GM12878 (cell line): ENCODE measurements at regions not wholly inside any gene's neighbourhood (a gene's known extent, or its start where the extent isn't known, plus 50 kb on each side); places are given as distances from the start of the nearest gene placed in this dataset.

Source experiments
- ATAC-seq: fragments of 200-7000 bp; cut with Tn5 transposase; 3 replicates; pipeline ENCODE4 v1.9.1; 2020; ENCODE audit warnings: mild to moderate bottlenecking, moderate library complexity
- BruUV-seq: library from RNA; stranded (reverse); fragments of 400-500 nt; replicated peaks from 2 replicates; lab custom pipeline; 2021; lab: Mats Ljungman, UMichigan
- CTCF ChIA-PET: fragments of 300-600 bp; sonication (Branson Sonifier 250); formaldehyde crosslinking; extraction: SDS; loops from one replicate; lab custom pipeline; 2021; ENCODE audit warnings: inconsistent platforms; lab: Yijun Ruan, JAX
- POLR2A ChIA-PET: fragments of 350-600 bp; formaldehyde crosslinking; extraction: SDS; loops from one replicate; lab custom pipeline; 2021; ENCODE audit warnings: inconsistent platforms; lab: Charles Lee
- RAD21 ChIA-PET: fragments of 300-600 bp; sonication (Branson Sonifier 250); formaldehyde crosslinking; loops from one replicate; lab custom pipeline; 2023; ENCODE audit warnings: antibody characterized with exemption; ENCODE audit not compliant: unreplicated experiment; lab: Charles Lee
- SMC1A ChIA-PET: fragments of 300-600 bp; sonication (Branson Sonifier 250); formaldehyde crosslinking; loops from one replicate; lab custom pipeline; 2023; ENCODE audit not compliant: unreplicated experiment, uncharacterized antibody; lab: Charles Lee
- DNase-seq: peaks from one replicate; pipeline ENCODE4 v3.0.0-alpha.2; 2011; ENCODE audit warnings: low read depth, low spot score
- FAIRE-seq: peaks from 3 replicates; lab custom pipeline; 2011; peaks lifted over from hg19 to GRCh38; lab: Jason Lieb, UNC
- H2AFZ ChIP-seq: 2 replicates; pipeline ENCODE4 v1.6.0; 2011; ENCODE audit warnings: low read depth, low read length, control low read depth; ENCODE audit not compliant: control insufficient read depth
- H3K27ac ChIP-seq: 2 replicates; pipeline ENCODE4 v1.5.1; 2011; ENCODE audit warnings: control low read depth; ENCODE audit not compliant: control insufficient read depth, insufficient read depth
- H3K27me3 ChIP-seq, 2 experiments: replicated peaks in 1 of 2; 2 replicates each; pipeline versions ENCODE4 v1.6.0 to v1.6.1; 2011; ENCODE audit warnings: low read length in 1 of 2; ENCODE audit not compliant: control insufficient read depth in 2 of 2, insufficient read depth in 2 of 2
- H3K36me3 ChIP-seq, 2 experiments: 2 replicates each; pipeline ENCODE4 v1.5.1; 2011; ENCODE audit warnings: low read length in 1 of 2; ENCODE audit not compliant: control insufficient read depth in 2 of 2, insufficient read depth in 2 of 2
- H3K4me1 ChIP-seq: 2 replicates; pipeline ENCODE4 v1.6.1; 2011; ENCODE audit warnings: mild to moderate bottlenecking, low read length, moderate library complexity, mixed read lengths; ENCODE audit not compliant: control insufficient read depth, insufficient read depth
- H3K4me2 ChIP-seq: 2 replicates; pipeline ENCODE4 v1.6.0; 2011; ENCODE audit warnings: control low read depth; ENCODE audit not compliant: control insufficient read depth, insufficient read depth
- H3K4me3 ChIP-seq: fragments of 200-600 bp; sonication (generic); 2 replicates; pipeline ENCODE4 v1.5.1; 2016
- H3K79me2 ChIP-seq: 2 replicates; pipeline ENCODE4 v1.6.0; 2011; ENCODE audit warnings: low read length; ENCODE audit not compliant: control insufficient read depth, insufficient read depth
- H3K9ac ChIP-seq: 2 replicates; pipeline ENCODE4 v1.8.0; 2011; ENCODE audit warnings: low read length, control low read depth, mixed read lengths; ENCODE audit not compliant: control insufficient read depth, insufficient read depth
- H3K9me3 ChIP-seq: replicated peaks from 3 replicates; pipeline ENCODE4 v1.5.1; 2011; ENCODE audit warnings: mild to moderate bottlenecking, low read length; ENCODE audit not compliant: control insufficient read depth, insufficient read depth
- H4K20me1 ChIP-seq: 2 replicates; pipeline ENCODE4 v1.6.0; 2011; ENCODE audit not compliant: control insufficient read depth, insufficient read depth
- ATF7 ChIP-seq: fragments of 450-650 bp; IDR thresholded peaks from 2 replicates; pipeline ENCODE4 v1.6.1; 2016; ENCODE audit warnings: low read depth, mild to moderate bottlenecking
- EGR1 ChIP-seq, 2 experiments: IDR thresholded peaks; 1 replicate in 1 of 2; 2 replicates in 1 of 2; pipeline ENCODE4 v1.6.1; 2011 to 2012; ENCODE audit warnings: low read depth in 2 of 2, low read length in 2 of 2, borderline replicate concordance in 1 of 2, mild to moderate bottlenecking in 1 of 2, moderate library complexity in 1 of 2
- MTA2 ChIP-seq: fragments of 450-650 bp; IDR thresholded peaks from 2 replicates; pipeline ENCODE4 v1.6.1; 2016; ENCODE audit warnings: low read depth, mild to moderate bottlenecking, moderate library complexity
- NR2C1 ChIP-seq: fragments of 450-650 bp; IDR thresholded peaks from 2 replicates; pipeline ENCODE4 v1.6.1; 2017; ENCODE audit warnings: antibody characterized with exemption, mild to moderate bottlenecking, moderate library complexity
- NR2C2 ChIP-seq: IDR thresholded peaks from 2 replicates; pipeline ENCODE4 v1.6.1; 2011; ENCODE audit warnings: borderline replicate concordance, low read depth; ENCODE audit not compliant: control insufficient read depth, insufficient read length
- PBX3 ChIP-seq: IDR thresholded peaks from 2 replicates; pipeline ENCODE4 v1.6.1; 2011; ENCODE audit warnings: mild to moderate bottlenecking, low read depth, low read length, moderate library complexity; ENCODE audit not compliant: insufficient replicate concordance
- PRDM15 ChIP-seq: fragments of 450-650 bp; formaldehyde crosslinking; IDR thresholded peaks from 2 replicates; pipeline ENCODE4 v1.4.0; 2020; ENCODE audit warnings: mild to moderate bottlenecking, moderate library complexity
- RBBP5 ChIP-seq: fragments of 200-600 bp; sonication (generic); conservative IDR thresholded peaks from 2 replicates; pipeline ENCODE4 v1.6.1; 2016
- SIX5 ChIP-seq: IDR thresholded peaks from 2 replicates; pipeline ENCODE4 v1.6.1; 2011; ENCODE audit warnings: mild to moderate bottlenecking, low read depth, low read length, moderate library complexity; ENCODE audit not compliant: severe bottlenecking
- SMAD1 ChIP-seq: fragments of 450-650 bp; IDR thresholded peaks from 2 replicates; pipeline ENCODE4 v1.6.1; 2018; ENCODE audit warnings: mild to moderate bottlenecking, low read depth; ENCODE audit not compliant: partially characterized antibody
- SRF ChIP-seq, 2 experiments: IDR thresholded peaks; 2 replicates each; pipeline ENCODE4 v1.6.1; 2011; ENCODE audit warnings: low read depth in 2 of 2, low read length in 2 of 2, mild to moderate bottlenecking in 1 of 2, moderate library complexity in 1 of 2
- SUZ12 ChIP-seq: fragments of 200-600 bp; sonication (generic); IDR thresholded peaks from one replicate; pipeline ENCODE4 v1.6.1; 2018; ENCODE audit warnings: antibody characterized with exemption, mild to moderate bottlenecking; ENCODE audit not compliant: unreplicated experiment
- TCF12 ChIP-seq: IDR thresholded peaks from 2 replicates; pipeline ENCODE4 v1.6.1; 2011; ENCODE audit warnings: low read depth, mild to moderate bottlenecking, low read length
- USF2 ChIP-seq: IDR thresholded peaks from 2 replicates; pipeline ENCODE4 v1.6.1; 2011; ENCODE audit warnings: low read depth, low read length, improper control_type of control experiment, borderline replicate concordance
- ZZZ3 ChIP-seq: IDR thresholded peaks from 2 replicates; pipeline ENCODE4 v1.6.1; 2011; ENCODE audit warnings: low read depth; ENCODE audit not compliant: control insufficient read depth, insufficient read length
- WGBS: methylation state at CpG from one replicate; pipeline ENCODE4 v1.1.6; 2016; ENCODE audit warnings: low lambda C conversion rate; ENCODE audit not compliant: insufficient replicate concordance, insufficient coverage; ENCODE audit errors: missing lambda C conversion rate; 5-methylcytosine and 5-hydroxymethylcytosine counted together
- in situ Hi-C: fragments of 300-500 bp; cut with MboI; formaldehyde crosslinking; loops from 9 replicates; pipeline ENCODE4 v1.14.3; 2018; ENCODE audit warnings: mixed read lengths
- intact Hi-C: fragments of 100-400 bp; cut with micrococcal nuclease; formaldehyde crosslinking; loops from one replicate; pipeline ENCODE4 v1.14.2; 2022; ENCODE audit not compliant: unreplicated experiment

GRCh38 chr14:53341324-53341723, 188.2 kb upstream of the DDHD1 start (continued):
- TF ChIP-seq EGR1 (IDR thresholded peaks at IDR 0.05; ENCODE audit: borderline replicate concordance in 1 of 2, low read depth in 2 of 2, low read length in 2 of 2), result no peak
- TF ChIP-seq SIX5, result no peak
- no peak for TF ChIP-seq SUZ12
- TF ChIP-seq SRF (IDR thresholded peaks at IDR 0.05; ENCODE audit: low read depth in 2 of 2, low read length in 2 of 2), result no peak
- TF ChIP-seq ATF7, result no peak
- TF ChIP-seq MTA2, result no peak
- TF ChIP-seq, all 136 proteins: peak for 0

GRCh38 chr14:53338192-53338591, 185.1 kb upstream of the DDHD1 start:
- Histone ChIP-seq H3K9ac (no peak overlapping the region), H3K27ac (no peak overlapping the region), H3K27me3 (no peaks in the 10 kb centered on the region), H3K4me1 (no peaks in the 10 kb centered on the region), H2AFZ (no peak overlapping the region), H4K20me1 (no peaks in the 10 kb centered on the region), H3K4me3 (no peak overlapping the region), H3K4me2 (no peak overlapping the region), H3K9me3 (no peaks in the 10 kb centered on the region), H3K36me3 (no peaks in the 10 kb centered on the region), H3K79me2 (no peaks in the 10 kb centered on the region)
- ChIA-PET SMC1A (interaction anchor here (0.7 kb wide), 1 partner anchor 18 kb away, joined by 4 read pairs; no protein-coding TSS in a partner anchor), POLR2A (no interaction called here), CTCF (no interaction called here), RAD21 (no interaction called here)
- no peak for DNase-seq
- 29% methylated on average over 5 of the region's 5 CpGs for WGBS
- ATAC-seq, result no peak
- no TSS peak for BruUV-seq
- in situ Hi-C loops, result no loop called here
- no peak for FAIRE-seq
- intact Hi-C loops, result no loop called here
- no peak for TF ChIP-seq PRDM15 (CRISPR knock-in tag)
- no peak for TF ChIP-seq SMAD1
- TF ChIP-seq PBX3, result no peak
- TF ChIP-seq ZZZ3, result no peak
- TF ChIP-seq TCF12, result no peak
- TF ChIP-seq EGR1 (IDR thresholded peaks at IDR 0.05; ENCODE audit: borderline replicate concordance in 1 of 2, low read depth in 2 of 2, low read length in 2 of 2), result no peak
- TF ChIP-seq USF2, result no peak
- TF ChIP-seq NR2C2, result no peak
- no peak for TF ChIP-seq NR2C1
- TF ChIP-seq RBBP5, result no peak
